RWPE1 (cell line): ENCODE measurements at regions not wholly inside any gene's neighbourhood (a gene's known extent, or its start where the extent isn't known, plus 50 kb on each side); places are given as distances from the start of the nearest gene placed in this dataset.

Source experiments
- CTCF ChIA-PET: fragments of 350-600 bp; sonication (Branson Sonifier 250); formaldehyde crosslinking; extraction: SDS; loops from one replicate; lab custom pipeline; 2021; lab: Yijun Ruan, JAX
- POLR2A ChIA-PET: fragments of 400-600 bp; formaldehyde crosslinking; extraction: SDS; loops from one replicate; lab custom pipeline; 2020; ENCODE audit warnings: antibody characterized with exemption; ENCODE audit not compliant: low non-redundant PET; lab: Yijun Ruan, JAX
- DNase-seq: peaks from one replicate; pipeline ENCODE4 v3.0.0; 2012; ENCODE audit warnings: low spot score
- H3K27ac ChIP-seq: fragments of 450-650 bp; 2 replicates; pipeline ENCODE4 v1.5.1; 2017
- CTCF ChIP-seq: fragments of 450-650 bp; conservative IDR thresholded peaks from 2 replicates; pipeline ENCODE4 v1.5.1; 2017; ENCODE audit warnings: low read depth, mild to moderate bottlenecking

DNA sequence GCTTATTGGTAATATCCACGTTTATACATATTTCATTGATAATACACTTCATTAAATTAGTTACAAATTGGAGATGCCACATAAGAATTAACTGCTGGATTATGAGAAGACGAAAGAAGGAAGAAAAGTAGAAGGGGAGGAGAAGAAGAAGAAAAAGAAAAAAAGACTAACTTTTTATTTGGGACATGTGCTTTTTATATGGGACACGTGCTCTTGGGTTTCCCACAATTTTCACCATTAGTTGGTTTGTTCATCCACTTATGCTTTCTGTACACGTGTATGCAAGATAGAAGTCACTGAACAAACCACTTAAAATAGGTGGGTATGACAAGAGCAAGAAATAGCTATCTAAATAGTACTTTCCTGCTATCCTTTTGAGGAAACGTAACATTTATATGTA, 98.6 kb downstream of the MRPS30 start:
- no peak for DNase-seq
- no peak for TF ChIP-seq CTCF
- POLR2A ChIA-PET = no interaction called here
- CTCF ChIA-PET = no interaction called here
- no peak overlapping the region for H3K27ac ChIP-seq

DNA sequence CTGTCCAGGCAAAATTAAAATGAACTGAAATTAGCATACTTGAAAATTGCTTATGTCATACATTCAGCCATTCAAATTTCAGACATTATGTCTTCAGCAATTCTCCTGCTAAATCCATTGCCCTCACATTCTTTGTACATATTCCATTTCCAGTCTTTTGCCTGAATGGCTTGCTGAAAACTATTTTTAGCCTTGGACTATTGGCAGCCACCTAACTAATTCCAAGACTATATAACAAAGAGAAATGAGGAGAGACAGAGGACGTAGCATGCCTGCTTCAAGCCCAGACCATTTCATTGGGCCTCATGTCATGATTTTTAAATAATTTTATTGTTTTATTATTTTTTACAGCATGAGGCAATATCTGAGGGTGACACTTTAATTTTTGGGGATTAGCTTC, 100.3 kb downstream of the MRPS30 start:
- ChIA-PET CTCF (no interaction called here), POLR2A (no interaction called here)
- no peak overlapping the region for H3K27ac ChIP-seq
- no peak for TF ChIP-seq CTCF
- no peak for DNase-seq

- ChIA-PET CTCF (no interaction called here), POLR2A (no interaction called here)
- no peak for DNase-seq
- H3K27ac ChIP-seq = no peak overlapping the region
- no peak for TF ChIP-seq CTCF
These were observed 102.8 kb downstream of the MRPS30 start for GRCh38 chr5:44911501-44911900.

- POLR2A ChIA-PET = no interaction called here
- no peak for TF ChIP-seq CTCF
- H3K27ac ChIP-seq = no peak overlapping the region
- no peak for DNase-seq
- CTCF ChIA-PET = interaction anchor here (0.8 kb wide), 1 partner anchor 14 kb away, joined by 3 read pairs; no protein-coding TSS in a partner anchor
These were observed 105.5 kb downstream of the MRPS30 start for GRCh38 chr5:44914221-44914620.

GRCh38 chr5:44919560-44919959, 110.8 kb downstream of the MRPS30 start:
- DNase-seq = no peak
- ChIA-PET POLR2A (no interaction called here), CTCF (no interaction called here)
- no peak overlapping the region for H3K27ac ChIP-seq
- no peak for TF ChIP-seq CTCF

DNA sequence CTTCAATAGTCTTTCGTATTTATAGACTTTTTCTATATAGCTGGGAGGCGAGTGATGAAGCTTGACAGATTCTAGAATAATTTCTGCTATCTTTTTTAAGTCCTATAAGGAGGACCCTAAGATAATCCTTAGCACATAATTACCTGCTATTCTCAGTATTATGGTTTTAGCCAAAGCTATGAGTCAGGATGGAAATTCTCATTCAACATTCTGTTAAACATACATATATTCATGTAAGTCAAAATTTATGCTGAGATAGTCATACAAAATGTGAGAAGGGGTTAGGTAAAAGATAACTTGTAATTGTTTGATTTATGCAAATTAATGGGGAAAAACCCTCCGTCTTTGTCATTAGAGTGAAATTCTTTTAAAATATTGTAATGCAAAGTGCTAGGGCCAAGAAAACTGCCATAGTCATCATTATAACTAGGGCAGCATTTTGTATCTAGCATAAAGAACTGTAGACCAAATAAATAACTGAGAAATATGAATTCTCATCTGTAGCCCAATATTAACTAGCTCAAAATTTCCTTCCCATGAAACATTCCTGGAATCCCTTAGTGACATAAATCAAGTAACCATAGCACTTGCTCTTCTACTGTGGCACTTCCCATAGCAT, 118.5 kb downstream of the MRPS30 start:
- ChIA-PET CTCF (interaction anchor here (0.6 kb wide), 1 partner anchor 11 kb away, joined by 4 read pairs; no protein-coding TSS in a partner anchor), POLR2A (no interaction called here)
- H3K27ac ChIP-seq = no peak overlapping the region
- no peak for TF ChIP-seq CTCF
- no peak for DNase-seq
